ENCODE measurements at regions not wholly inside any gene's neighbourhood (a gene's known extent, or its start where the extent isn't known, plus 50 kb on each side); places are given as distances from the start of the nearest gene placed in this dataset.

DNA sequence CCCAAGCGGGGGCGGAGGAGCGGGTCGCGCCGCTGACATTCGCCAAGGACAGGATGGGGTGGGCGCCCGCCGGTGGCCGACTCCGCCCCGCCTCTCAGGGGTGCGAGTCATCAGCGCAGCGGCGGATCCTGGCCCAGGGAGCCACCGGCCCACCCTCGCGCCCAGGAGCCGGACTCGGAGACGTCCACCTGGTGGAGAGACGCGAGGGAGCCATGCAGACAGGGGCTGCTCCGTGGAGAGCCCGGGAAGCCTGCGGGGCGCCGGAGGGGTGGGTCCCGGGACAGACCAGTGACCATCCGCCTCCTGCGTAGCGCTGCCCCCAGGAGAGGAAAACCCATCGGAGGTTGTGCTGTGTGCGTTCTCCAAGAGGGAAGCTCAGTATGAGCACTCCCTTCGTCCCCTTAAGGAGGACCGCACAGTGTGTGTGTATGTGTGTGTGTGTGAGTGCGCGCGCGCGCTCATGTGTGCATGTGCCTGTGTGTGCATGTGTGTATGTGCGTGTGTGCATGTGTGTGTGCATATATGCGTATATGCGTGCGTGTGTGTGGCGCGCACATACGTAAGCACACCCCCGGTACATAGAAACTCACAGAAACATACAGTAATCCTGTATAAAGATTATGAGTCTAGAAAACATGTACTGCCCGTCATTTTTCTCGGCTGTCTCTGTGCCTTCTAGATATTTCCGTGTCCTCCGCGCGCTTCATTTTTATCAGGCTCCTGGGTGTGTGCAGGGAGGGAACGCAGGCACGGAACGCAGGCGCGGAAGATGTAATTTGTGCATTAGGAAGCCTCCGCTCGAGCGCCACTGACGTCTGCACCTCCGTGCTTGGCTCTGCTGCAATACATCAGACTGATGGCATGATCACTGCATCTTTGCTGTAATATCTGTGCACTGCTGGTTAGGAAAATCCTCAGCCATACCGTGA is 158.9 kb downstream of the TBXT start:
- no peak for DNase-seq

GRCh38 chr6:166007349-166008263 is 160.0 kb downstream of the TBXT start:
- no peak for DNase-seq

DNA sequence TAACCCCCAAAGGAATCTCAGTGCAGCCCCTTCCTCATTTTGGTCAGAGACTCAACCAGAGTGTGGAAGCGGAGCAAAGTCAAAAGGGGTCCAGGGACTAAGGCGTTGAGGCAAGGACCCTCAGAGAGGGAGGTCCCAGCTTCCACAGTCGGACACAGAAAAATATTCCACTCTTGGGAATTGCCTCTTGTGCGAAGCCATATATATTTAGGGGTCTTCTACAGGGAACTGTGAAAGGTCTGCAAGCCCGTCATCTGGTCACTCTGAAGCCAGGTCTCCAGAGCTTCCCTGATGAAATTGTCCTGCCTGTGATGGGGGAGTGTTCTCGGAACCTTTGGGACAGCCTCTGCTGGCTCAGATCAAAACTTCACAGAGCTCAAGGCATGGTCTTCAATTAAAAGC is 160.8 kb downstream of the TBXT start:
- no peak for DNase-seq

- peak; percentile 66 for DNase-seq
These were observed 161.4 kb downstream of the TBXT start for GRCh38 chr6:166005944-166006899.

- DNase-seq = no peak
These were observed 162.2 kb downstream of the TBXT start for GRCh38 chr6:166005401-166005943.

GRCh38 chr6:166004876-166005275 is 162.8 kb downstream of the TBXT start:
- no peak for DNase-seq

- no peak for DNase-seq
These were observed 163.2 kb downstream of the TBXT start for GRCh38 chr6:166004471-166004870.

- no peak for DNase-seq
These were observed 164.1 kb downstream of the TBXT start for GRCh38 chr6:166003569-166003968.

- no peak for DNase-seq
These were observed 166.3 kb downstream of the TBXT start for GRCh38 chr6:166001359-166001758.

DNA sequence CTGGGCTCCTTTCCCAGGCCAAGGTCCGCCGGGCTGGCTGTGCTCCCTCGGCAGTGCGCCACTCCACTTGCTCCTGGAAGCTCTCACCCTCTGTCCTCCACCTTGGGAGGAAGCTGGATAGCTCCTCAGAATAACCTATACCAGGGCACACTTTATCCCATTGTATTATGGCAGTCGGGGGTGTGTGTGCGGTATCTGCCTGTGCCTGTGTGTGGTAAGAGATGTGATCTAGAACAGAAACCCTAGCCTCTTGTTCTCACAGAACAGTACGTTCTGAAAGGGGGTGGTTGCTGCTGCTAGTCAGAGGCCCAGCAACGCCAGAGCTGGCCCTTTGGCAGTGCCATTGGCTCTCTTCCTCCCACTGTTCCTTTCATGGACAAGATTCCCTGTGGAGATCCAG is 168.4 kb downstream of the TBXT start:
- no peak for DNase-seq

GRCh38 chr6:165998072-165998471 is 169.6 kb downstream of the TBXT start:
- DNase-seq = no peak

DNA sequence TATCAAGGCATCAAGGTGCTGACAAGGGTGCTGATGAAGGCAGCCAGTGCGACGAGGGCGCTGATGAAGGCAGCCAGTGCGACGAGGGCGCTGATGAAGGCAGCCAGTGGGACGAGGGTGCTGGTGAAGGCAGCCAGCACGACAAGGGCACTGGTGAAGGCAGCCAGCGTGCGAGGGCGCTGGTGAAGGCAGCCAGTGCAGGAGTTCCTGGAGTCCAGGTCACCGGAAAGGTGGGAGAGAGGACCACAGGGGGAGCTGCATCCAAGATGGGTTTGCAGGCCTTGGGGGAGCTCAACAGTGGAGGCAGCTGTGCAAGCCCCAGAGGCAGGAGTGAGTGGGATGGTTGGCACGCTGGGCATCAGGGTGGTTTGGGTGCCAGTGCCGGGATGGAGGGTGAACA is 176.3 kb downstream of the TBXT start:
- no peak for DNase-seq

GRCh38 chr6:165990216-165990615 is 177.4 kb downstream of the TBXT start:
- no peak for DNase-seq

DNA sequence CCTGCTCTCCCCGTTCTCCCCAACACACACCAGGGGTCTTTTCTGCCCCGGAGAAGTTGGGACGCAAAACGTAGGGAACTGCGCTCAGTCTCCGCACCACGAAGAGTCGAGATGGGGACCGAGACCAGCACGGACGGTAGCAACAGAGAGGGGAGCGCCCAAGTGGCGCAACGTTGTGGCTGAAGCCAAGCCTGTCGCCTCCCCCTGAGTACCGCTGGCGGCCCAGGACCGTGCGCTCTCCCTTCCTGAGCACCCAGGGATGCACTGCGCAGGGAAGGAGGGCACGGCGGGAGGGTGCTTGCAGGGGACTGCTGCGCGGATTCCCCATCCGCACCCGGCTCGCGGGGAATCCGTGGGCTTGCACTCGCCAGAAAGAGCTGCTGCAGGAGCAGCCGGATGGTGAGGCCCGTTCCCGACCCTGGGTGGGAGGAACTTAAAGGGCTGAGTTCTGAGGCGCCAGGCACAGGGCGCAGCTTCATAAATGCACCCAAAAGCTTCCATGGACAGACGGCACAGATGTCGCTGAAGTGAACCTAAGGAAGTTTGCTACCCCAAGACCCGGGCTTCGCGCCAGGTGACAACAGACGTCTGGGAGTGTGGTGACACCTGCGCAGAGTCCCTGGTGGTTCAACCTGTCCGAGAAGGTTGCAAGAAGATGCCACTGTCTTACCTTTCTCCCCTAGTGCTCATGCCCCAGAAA is 178.7 kb downstream of the TBXT start:
- DNase-seq = no peak

DNA sequence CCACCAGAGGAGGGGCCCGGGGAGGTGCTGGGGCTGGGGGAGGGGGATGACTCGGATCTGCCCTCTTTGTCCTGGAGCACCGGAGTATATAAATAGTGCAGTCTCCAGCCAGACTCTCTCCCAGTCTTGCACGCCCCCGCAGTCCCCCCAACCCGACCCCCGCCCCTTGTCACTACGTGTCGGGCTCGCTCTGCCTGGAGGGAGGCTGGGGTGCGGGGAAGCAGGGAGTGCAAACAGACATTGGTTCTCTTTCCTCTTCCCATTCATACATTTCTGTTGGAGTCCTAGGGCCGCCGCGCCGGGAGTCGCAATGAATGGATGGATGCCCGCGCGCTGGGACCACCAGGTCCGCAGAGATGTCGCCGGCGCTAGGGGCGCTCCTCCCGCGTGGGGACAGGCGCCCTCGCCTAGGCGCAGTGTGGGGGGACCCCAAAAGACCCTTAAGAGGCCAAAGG is 179.3 kb downstream of the TBXT start:
- no peak for DNase-seq

- DNase-seq = peak; percentile 89
These were observed 180.0 kb downstream of the TBXT start for GRCh38 chr6:165987483-165988301.

GRCh38 chr6:165986914-165987482 is 180.7 kb downstream of the TBXT start:
- DNase-seq = no peak

DNA sequence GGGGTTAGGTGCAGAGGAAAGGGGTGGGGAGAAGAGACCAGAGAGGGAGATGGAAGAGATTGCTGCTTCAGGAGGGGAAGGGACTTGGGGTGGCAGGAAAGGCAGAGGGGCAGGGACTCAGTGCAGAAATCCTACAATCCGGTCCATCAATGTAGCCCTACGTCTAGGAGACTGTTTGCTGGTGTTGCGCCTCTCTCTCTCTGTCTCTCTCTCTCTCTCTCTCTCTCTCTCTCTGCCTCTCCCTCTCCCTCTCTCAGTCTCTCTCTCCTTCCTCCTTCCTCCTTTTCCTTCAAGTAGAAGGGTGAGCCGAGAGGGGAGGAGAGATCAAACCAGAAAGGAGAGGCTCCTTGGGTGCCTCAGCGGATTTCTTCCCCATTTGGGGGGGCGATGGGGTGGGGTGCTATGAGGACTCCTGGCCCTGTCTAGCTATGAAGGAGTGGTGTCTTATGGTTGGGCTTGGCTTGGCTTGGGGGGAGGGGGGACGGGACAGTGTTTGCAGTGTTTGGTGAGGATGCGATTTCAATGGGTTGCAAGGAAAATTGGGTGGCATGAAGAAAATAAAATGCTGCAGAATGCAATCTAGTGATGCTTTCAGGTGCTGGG is 181.2 kb downstream of the TBXT start:
- no peak for DNase-seq

DNA sequence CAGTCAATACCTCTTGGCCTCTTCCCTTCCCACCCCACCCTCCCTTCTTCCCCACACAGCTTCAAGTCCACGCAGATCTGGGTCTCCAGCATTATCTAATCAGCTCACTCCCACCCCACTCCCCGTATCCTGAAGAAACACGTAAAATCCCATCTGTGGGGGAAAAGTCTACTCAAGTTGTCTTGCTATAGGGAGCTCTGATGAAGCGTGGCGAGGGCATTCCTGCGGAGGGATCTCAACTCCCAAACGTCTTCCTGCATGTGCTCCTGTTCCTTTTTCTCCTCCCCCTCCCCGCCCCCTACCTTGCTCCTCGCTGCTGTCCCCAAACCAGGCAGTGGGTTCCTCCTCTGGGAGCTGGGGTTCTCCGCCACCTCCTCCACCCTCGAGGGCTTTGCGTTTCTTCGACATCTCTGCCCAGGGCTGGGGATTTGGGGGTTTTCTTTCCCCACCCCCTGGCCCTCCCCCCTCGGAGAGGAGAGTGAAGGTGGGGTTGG is 181.8 kb downstream of the TBXT start:
- DNase-seq = no peak
